ENCODE measurements at regions not wholly inside any gene's neighbourhood (a gene's known extent, or its start where the extent isn't known, plus 50 kb on each side); places are given as distances from the start of the nearest gene placed in this dataset.
A peak's percentile ranks its signal among the peaks of the same experiment; 100 is the strongest.

DNA sequence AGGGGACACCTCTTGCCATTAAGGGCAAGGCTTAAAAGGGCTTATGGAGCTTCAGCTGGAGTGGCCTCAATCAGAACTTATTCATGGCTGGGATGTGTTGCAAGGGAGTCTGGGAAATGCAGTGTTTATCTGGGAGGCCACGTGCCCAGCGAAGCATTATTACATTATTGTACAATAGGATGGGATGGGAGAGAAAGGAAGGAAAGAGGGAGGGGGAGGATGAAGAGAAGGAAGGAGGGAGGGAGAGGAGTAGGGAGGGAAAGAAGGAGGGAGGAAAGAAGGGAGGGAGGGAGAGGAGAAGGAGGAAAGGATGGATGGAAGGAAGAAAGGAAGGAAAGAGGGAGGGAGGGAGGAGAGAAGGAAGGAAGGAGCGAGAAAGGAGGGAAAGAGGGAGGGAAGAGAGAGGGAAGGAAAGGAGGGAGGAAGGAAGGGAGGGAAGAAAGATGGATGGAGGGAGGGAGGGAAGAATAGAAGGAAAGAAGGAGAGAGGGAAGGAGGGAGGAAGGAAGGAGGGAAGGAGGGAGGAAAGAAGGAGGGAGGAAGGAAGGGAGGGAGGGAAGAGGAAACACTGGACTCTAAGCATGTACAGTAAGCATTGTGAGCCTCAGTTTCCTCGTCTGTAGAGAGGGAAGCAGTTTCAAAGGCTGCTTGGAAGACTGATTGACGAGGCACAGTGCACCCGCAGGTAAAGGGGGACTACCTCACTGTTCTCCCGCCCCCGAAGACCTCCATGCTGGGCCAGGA, 62.2 kb downstream of the MYEOV start:
- CTCF ChIA-PET: no interaction called here
- Mint-ChIP-seq H3K27me3 (no peaks in the 10 kb centered on the region), H3K4me1 (ENCODE audit: low read depth) (no peaks in the 10 kb centered on the region), H3K4me3 (no peak overlapping the region), H3K27ac (no peak overlapping the region), H3K9me3 (no peaks in the 10 kb centered on the region), H3K36me3 (ENCODE audit: low read depth) (no peaks in the 10 kb centered on the region)
- TF ChIP-seq, protein P1, sequence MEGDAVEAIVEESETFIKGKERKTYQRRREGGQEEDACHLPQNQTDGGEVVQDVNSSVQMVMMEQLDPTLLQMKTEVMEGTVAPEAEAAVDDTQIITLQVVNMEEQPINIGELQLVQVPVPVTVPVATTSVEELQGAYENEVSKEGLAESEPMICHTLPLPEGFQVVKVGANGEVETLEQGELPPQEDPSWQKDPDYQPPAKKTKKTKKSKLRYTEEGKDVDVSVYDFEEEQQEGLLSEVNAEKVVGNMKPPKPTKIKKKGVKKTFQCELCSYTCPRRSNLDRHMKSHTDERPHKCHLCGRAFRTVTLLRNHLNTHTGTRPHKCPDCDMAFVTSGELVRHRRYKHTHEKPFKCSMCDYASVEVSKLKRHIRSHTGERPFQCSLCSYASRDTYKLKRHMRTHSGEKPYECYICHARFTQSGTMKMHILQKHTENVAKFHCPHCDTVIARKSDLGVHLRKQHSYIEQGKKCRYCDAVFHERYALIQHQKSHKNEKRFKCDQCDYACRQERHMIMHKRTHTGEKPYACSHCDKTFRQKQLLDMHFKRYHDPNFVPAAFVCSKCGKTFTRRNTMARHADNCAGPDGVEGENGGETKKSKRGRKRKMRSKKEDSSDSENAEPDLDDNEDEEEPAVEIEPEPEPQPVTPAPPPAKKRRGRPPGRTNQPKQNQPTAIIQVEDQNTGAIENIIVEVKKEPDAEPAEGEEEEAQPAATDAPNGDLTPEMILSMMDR (IDR thresholded peaks at IDR 0.05): no peak
- Histone ChIP-seq H3K27ac (ENCODE audit: low read depth in 1 of 2, low read length in 2 of 2) (no peak overlapping the region), H3K4me1 (ENCODE audit: insufficient read depth, low read length) (no peaks in the 10 kb centered on the region), H3K36me3 (ENCODE audit: insufficient read depth, low read length) (no peaks in the 10 kb centered on the region), H3K27me3 (ENCODE audit: control insufficient read depth in 1 of 2, insufficient read depth in 2 of 2, low read length in 2 of 2) (no peaks in the 10 kb centered on the region), H3K4me3 (ENCODE audit: low read length) (no peak overlapping the region), H3K9me3 (ENCODE audit: control insufficient read depth in 1 of 2, insufficient read depth in 1 of 2, low read length in 2 of 2) (peaks cover 7 to 18% of the 10 kb centered on the region in 2 experiments)
- POLR2A ChIA-PET: no interaction called here
- ATAC-seq (ENCODE audit: poor library complexity) (no peak), DNase-seq (no peak)
- intact Hi-C loops (cut with DNase I, micrococcal nuclease): no loop called here

GRCh38 chr11:69356703-69357457, 62.9 kb downstream of the MYEOV start:
- H3K27ac Mint-ChIP-seq: no peak overlapping the region
- intact Hi-C loops (cut with DNase I, micrococcal nuclease): no loop called here
- TF ChIP-seq, protein P1 (IDR thresholded peaks at IDR 0.05): no peak

DNA sequence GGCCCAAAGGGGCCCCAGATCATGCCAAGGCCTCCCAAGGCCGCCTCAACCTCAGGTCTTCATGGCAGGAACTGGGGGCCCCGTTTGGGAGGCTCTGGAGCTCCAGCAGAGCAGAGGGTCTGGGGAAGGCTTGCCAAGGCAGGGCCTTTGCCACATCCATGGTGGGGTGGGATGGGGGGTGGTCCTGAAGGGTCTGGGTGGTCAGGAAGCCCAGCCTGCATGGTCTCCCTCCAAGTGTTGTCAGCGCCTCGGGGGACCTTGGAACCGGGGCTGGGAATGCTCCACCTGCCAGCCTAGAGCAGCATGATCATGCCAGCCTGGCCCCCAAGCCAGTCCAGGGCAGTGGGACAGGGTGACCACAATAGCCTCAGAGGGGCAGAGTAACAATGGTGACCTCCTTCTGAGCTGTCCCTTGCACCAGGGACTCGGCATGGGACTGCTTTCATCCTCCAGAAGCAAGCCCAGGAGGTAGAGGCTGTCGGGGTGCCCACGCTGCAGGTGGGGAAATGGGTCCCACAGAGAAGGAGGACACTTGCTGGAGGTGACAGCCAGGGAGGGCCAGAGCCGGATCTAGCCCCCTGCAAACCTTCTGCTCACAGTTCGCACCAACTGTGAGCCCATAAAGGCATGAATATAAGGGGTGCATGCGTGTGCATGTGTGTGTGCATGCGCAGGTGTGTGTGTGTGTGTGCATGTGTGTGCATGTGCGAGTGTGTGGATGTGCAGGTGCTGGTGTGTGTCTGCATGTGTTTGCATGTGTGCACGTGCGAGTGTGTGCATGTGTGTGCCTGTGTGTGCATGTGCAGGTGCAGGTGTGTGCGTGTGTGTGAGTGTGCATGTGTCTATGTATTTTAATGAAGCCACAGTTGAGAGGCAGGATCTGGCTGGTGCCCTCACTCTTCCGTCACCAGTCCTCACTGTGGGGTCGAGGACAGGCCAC, 63.8 kb downstream of the MYEOV start:
- Mint-ChIP-seq H3K27me3 (no peaks in the 10 kb centered on the region), H3K4me1 (ENCODE audit: low read depth) (no peaks in the 10 kb centered on the region), H3K36me3 (ENCODE audit: low read depth) (no peaks in the 10 kb centered on the region), H3K9me3 (no peaks in the 10 kb centered on the region), H3K27ac (no peak overlapping the region), H3K4me3 (no peak overlapping the region)
- DNase-seq: peak in 1 of 14 experiments; percentile 6
- TF ChIP-seq, protein P1 (IDR thresholded peaks at IDR 0.05): no peak
- ATAC-seq (ENCODE audit: poor library complexity): no peak
- Histone ChIP-seq H3K9me3 (ENCODE audit: control insufficient read depth in 1 of 2, insufficient read depth in 1 of 2, low read length in 2 of 2) (peaks cover 7 to 18% of the 10 kb centered on the region in 2 experiments), H3K27ac (ENCODE audit: low read depth in 1 of 2, low read length in 2 of 2) (no peak overlapping the region), H3K4me3 (ENCODE audit: low read length) (no peak overlapping the region), H3K27me3 (ENCODE audit: control insufficient read depth in 1 of 2, insufficient read depth in 2 of 2, low read length in 2 of 2) (no peaks in the 10 kb centered on the region), H3K4me1 (ENCODE audit: insufficient read depth, low read length) (no peaks in the 10 kb centered on the region), H3K36me3 (ENCODE audit: insufficient read depth, low read length) (no peaks in the 10 kb centered on the region)
- POLR2A ChIA-PET: no interaction called here
- intact Hi-C loops (cut with DNase I, micrococcal nuclease): no loop called here
- CTCF ChIA-PET: no interaction called here

More at GRCh38 chr11:69356703-69357457, 62.9 kb downstream of the MYEOV start:
- Histone ChIP-seq H3K27me3 (ENCODE audit: control insufficient read depth in 1 of 2, insufficient read depth in 2 of 2, low read length in 2 of 2) (no peaks in the 10 kb centered on the region), H3K27ac (ENCODE audit: low read depth in 1 of 2, low read length in 2 of 2) (no peak overlapping the region), H3K9me3 (ENCODE audit: control insufficient read depth in 1 of 2, insufficient read depth in 1 of 2, low read length in 2 of 2) (peaks cover 7 to 18% of the 10 kb centered on the region in 2 experiments), H3K4me1 (ENCODE audit: insufficient read depth, low read length) (no peaks in the 10 kb centered on the region), H3K4me3 (ENCODE audit: low read length) (no peak overlapping the region), H3K36me3 (ENCODE audit: insufficient read depth, low read length) (no peaks in the 10 kb centered on the region)
- Mint-ChIP-seq H3K4me3 (no peak overlapping the region), H3K27me3 (no peaks in the 10 kb centered on the region), H3K4me1 (ENCODE audit: low read depth) (no peaks in the 10 kb centered on the region), H3K9me3 (no peaks in the 10 kb centered on the region), H3K36me3 (ENCODE audit: low read depth) (no peaks in the 10 kb centered on the region)
- CTCF ChIA-PET: no interaction called here
- POLR2A ChIA-PET: no interaction called here
- no peak for ATAC-seq (ENCODE audit: poor library complexity)
- DNase-seq: peak in 1 of 14 experiments; percentile 6
